ENCODE measurements at regions not wholly inside any gene's neighbourhood (a gene's known extent, or its start where the extent isn't known, plus 50 kb on each side); places are given as distances from the start of the nearest gene placed in this dataset.
"Not testable (repeated sequence)": the region's sequence is repeated elsewhere in the genome, so short reads cannot be mapped to it uniquely, and the experiment has no call there.

DNA sequence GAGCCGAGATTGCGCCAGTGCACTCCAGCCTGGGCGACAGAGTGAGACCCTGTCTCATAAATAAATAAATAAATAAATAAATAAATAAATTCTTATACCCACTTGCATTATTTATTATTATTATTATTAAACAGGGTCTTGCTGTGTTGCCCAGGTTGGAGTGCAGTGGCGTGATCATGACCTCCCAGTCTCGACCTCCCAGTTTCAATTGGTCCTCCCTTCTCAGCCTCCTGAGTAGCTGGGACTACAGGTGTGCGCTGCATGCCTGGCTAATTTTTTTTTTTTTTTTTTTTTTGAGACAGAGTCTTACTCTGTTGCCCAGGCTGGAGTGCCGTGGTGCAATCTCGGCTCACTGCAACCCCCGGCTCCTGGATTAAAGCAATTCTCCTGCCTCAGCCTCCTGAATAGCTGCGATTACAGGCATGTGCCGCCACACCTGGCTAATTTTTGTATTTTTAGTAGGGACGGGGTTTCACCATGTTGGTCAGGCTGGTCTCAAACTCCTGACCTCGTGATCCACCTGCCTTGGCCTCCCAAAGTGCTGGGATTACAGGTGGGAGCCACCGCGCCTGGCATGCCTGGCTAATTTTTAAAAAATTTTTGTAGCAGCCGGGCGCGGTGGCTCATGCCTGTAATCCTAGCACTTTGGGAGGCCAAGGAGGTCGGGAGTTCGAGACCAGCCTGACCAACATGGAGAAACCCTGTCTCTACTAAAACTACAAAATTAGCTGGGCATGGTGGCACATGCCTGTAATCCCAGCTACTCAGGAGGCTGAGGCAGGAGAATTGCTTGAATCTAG, 150.2 kb downstream of the SEC14L1 start:
- FAIRE-seq = not testable (repeated sequence)

DNA sequence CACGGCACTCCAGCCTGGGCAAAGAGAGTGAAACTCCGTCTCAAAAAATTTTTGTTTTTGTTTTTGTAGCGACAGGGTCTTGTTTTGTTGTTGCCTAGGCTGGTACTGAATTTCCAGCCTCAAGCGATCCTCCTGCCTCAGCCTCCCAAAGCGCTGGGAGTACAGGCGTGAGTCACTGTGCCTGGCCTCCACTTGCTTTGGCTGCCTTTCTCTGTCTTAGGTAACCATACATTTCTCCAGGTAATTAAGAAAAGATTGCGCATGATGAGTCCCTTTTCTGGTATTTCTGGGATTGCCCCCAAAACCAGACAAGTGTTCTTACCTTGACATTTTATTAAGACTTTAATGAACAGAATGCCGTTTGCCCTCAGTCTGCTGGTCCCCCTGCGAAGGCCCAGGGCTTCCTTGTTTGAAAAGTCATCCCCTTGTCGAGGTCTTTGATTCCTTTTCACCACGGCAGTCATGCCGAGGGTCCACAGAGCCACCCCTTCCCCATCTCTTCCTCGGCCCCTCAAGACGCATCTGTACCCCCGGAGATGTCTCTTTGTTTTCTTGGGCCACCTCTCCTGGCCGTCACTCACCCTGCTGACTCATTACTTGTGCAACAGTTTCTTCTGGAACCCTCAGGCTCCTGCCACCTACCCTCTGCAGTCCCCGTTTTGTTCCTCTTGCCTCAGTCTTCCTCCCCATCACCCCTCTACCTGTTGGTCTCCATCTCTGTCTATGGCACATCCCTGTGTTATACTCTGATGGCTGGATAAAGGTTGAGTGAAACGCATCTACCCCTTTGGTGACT, 151.0 kb downstream of the SEC14L1 start:
- FAIRE-seq = no peak

DNA sequence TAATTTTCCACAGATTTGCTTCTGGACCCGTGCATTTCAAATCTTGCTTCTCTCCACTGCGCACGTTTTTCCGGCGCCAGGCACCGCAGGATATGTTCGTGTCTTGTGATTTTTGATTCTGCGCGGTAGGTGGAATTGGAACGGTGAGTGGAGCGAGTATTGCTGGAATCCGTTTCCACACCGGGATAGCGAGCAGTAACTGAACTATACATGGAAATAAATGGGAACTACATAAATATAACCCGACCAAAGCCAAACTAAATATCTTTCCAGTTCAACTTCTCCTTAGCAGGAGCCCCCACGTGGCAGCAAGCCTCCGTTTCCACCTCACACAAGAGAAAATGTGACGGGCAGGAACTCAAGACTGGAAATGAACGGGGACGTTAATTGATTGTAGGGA, 154.0 kb downstream of the SEC14L1 start:
- FAIRE-seq = no peak

DNA sequence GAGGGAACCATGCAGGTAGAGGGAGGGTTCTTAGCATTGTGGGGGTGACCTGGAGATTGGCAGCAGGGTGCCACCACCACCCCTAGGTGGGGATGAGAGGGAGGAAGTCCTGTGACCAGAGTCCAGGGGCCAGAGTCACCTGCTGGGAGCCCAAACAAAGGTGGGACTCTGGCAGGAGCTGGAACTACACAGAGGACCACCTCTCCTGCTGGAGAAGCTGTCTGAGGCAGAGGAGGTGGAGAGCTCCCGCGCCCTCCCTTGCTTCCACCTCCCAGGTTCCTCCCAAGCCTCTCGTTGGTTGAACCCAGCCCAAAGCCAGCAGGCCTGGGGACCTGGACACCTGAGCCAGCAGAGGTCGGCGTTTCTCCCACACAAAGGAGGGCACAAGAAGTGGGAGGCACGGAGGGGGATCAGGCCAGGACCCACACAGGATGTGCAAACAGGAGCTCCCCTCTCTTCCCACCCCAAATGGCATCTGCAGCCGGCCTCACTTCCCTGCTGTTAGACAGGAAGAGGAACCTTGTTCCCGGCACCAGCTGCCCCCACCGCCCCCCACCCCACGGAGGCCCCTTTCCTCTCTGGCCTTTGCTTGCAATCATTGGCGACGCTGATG, 154.6 kb downstream of the SEC14L1 start:
- FAIRE-seq = no peak

DNA sequence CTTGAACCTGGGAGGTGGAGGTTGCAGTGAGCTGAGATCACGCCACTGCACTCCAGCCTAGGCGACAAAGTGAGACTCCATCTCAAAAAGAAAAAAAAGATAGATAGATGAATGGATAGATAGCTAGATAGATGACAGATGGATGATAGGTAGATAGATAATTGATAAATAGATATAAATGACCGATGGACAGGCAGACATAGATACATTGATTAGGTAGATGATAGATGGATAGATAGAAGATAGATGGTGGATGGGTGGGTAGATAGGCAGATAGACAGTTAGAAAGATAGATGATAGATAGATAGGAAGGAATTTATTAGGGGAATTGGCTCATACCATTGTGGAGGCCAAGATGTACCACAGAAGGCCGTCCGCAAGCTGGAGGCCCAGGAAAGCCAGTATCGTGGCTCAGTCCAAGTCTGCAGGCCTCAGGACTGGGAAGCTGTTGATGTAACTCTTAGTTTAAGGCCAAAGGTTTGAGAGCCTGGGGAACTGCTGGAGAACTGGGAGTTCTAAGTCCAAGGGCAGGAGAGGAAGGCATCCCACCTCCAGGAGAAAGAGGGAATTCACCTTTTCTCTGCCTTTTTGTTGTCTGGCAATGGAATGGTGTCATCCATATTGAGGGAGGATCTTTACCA, 156.1 kb downstream of the SEC14L1 start:
- FAIRE-seq = no peak

DNA sequence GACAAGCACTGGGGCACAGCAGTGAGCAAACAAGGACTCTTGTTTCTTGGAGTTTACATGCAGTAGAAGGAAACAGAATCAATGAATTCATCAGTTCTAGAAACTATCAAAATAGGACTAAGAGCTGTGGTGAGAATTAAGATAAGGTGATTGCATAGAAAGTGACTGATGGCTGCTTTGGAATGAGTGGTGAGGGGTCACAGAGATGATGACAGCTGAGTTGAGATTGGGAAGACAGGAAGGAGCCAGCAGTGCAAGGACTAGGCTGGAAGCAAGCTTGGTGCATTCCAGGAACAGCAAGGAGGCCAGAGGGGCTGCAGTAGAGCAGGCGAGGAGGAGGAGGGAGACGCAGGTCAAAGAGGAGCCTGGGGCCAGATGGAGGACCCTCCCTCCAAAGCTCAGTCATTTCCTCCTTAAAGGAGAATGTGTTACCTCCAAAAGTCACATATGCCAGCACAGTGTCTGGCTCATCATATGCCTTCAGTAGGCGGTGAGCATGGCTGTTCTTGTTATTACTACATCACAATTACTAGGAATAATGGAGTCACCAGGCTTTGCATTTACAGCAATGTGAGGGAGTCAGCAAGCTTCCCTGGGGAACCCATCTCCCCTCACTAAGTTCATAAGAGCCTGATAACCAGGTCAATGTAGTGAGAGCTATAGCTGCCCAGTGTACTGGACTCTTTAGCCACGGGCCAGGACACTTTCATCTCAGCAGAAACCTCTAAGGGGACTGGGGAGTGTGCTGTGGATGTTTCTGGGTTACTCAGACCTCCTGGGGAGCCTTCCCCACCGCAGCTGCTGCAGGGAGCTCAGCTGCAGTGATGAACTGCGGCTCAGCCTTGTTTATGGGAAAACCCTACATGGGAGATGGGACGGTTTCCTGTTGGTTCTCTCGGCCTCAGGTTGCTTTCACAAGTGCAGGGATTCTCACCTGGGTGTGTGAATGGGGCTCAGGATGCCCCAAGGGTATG, 157.2 kb downstream of the SEC14L1 start:
- no peak for FAIRE-seq

DNA sequence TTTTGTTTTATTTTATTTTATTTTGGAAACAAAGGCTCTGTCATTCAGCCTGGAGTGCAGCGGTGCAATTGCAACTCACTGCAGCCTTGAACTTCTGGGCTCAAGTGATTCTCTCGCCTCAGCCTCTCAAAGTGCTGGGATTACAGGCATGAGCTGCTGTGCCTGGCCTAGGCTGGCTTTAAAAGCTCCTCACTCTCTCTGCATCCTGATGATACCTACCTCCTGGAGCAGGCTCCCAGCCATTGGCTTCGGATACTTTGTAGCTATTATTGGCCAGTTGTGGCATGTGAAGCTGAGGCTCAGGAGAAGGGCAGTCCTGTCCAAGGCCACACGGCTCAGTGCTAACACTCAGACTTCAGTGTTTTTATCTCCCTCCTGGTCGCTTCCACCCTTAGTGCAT, 158.0 kb downstream of the SEC14L1 start:
- FAIRE-seq = no peak

DNA sequence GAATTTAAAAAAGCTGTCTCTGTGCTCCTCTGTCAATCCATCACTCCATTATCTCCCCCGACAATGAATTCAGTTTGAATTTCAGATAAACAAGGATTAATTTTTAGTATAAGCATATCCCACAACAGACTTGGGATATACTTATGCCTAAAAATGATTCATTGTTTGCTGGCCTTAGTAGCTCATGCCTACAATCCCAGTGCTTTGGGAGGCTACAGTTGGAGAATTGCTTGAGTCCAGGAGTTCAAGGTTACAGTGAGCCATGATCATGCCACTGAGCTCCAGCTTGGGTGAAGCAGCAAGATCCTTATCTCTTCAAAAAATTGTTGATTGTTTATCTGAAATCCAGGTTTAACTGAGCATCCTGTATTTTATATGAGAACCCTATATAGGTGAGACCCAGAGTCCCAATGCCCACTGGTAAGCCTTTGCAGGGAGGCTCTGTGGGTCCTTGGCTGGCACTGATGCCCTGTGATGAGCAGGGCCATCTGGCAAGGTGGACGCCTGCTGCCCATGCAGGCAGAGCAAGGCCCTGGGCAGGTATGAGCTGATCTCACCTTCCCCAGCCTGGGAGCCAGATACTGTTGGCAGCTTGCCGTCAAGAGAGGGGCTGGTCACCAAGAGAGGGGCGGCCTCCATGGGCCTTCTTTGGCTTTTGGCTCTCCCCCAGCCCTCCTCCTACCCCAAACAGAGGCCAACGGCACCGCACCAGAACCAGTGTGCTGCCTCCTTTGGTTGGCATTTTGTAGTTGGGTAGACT, 158.7 kb downstream of the SEC14L1 start:
- no peak for FAIRE-seq

DNA sequence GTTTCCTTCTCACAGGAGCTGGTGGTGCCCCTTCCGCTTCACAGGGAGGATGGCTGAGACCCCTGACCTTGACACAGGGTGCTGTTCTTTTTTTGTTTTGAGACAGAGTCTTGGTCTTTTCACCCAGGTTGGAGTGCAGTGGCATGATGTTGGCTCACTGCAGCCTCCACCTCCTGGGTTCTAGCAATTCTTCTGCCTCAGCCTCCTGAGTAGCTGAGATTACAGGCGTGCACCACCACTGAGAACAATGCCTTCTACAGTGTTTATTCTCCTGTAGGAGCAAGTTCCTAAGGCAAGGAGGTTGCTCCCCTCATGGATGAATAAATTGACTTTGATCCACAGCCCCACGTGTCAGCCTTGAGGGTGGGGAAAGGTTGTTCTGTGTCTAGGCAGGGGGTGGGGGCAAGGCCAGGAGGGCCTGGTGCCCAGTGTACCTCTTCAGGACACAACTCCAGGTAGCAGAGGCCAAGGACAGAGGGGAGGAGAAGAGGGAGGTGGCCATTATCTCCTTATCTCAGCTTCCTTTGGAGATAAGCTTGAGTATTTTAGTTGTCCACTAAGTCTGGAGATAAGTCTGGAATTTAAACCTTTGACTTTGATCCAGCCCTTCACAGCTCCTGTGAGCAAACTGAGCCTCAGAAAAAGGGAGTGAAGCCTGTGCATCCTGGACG, 159.4 kb downstream of the SEC14L1 start:
- no peak for FAIRE-seq

DNA sequence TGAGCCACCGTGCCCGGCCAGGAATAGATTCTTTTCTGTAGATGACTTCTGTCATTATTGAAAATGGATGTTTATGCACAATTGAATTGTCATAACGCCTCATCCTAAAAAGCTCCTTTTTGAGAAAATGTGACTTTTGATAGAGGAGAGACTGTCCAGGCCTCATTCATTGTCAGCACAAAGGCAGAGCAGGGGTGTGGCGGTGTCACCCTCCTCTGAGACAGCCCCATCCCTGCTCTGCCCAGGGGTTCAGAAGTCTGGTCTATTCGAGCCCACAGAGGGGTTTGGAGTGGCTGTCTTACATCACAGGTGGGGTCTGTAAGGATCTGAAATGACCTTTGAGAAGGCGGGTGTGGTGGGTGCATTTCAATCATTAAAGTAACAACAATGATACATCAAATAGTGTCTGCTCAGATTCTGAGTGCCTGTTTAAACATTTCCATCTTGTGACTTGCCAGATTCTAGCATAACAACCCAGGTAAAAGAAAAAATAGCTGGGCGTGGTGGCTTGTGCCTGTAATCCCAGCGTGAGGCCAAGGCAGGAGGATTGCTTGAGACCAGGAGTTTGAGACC, 161.0 kb downstream of the SEC14L1 start:
- no peak for FAIRE-seq

DNA sequence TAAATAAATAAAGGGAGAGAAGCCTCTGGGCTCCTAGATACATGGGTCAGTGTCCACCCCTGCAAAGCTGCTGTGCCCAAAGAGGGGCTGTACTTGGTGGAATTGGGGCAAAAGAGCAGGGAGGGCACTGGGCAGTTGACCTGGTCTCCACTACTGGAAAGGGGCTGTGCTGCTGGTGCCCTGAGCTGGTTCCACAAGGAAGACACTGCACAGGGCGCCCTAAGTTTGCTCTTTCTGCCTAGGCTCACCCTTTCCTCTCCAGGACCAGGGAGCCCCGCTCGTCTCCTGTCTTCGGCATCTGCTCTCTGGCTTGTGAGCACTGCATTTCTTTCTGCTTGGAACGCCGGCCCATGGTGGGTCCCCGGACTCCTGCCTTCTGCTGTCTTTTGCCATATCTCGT, 161.9 kb downstream of the SEC14L1 start:
- no peak for FAIRE-seq

DNA sequence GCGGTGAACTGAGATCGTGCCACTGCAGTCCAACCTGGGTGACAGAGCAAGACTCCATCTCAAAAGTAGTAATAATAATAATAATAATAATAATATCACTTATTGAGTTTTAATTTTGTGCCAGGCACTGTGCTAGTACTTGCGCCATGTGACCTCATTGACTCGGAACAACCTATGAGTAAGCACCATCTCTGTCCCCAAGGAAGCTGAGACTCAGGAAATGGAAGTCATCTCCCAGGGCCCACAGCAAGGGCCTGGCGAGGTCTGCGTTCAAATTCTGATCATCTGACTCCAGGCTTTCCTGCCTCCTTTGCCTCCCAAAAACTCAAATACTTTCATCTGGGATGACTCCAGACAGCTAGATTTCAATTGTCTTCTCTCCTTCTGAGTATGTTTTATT, 162.9 kb downstream of the SEC14L1 start:
- FAIRE-seq = no peak

DNA sequence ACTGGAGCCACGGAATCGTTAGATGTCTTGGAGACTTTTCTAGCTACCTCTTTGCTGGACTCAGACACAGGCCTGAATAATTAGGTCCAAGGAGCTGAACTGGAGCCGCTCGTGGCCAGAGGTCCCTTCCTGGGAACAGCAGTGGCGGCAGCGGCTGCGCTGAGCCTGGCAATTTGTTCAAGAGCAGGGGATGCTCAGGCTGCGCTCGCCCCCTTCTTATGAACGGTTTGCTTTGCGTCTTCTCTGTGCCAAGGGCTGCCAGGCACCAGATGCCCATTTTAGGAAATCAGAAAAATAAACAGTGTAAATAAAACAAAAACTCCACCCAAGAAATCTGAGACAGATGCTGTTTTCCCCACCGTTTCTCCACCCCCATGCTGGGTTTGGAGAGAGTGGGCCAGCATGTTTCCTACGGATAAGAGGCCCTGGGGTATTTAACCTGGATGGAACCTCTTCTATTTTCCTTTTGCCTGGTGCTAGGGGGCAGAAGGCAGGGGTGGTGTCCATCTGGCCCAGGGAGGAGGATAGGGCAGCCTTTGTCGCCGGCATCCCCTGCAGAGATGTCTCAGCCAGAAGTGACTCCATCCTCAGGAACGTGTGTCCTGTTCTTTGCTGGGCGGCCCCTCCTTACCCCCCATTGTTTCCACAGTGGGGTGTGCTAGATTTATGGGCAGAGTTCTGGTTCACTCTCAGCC, 163.4 kb downstream of the SEC14L1 start:
- no peak for FAIRE-seq

DNA sequence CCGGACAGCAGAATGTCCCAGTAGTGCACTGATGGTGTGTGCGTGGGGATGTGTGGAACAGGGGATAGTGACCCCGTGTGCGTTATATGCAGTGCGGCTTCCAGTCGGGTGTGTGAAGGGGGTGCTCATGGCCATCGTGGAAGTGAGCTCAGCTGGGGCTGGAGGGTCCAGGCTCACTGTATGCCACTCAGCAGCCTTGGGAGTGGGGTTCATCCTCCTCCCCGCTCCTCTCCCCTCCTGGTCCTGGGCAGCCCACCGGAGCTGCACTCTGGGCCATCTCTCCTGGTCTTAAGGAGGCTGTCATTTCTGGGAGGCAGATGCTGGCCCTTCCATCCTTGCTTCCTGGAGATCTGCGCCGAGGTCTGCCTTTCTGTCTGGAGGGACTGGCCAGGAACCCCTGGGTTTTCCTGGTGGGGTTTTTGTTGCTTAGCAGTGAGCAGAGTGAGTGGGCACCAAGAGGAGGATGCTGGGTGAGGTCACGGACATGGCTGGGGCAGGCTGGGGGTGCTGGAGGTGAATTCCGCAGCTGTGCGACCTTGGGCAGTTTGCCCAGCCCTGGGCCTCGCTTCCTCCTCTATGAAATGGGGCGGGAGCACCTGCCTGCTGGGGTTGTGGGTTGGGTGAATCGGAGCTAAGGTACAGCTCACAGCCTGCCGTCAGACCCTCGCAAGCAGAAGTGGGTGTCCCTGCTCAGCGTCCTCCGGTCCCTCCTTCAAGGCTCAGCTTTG, 164.1 kb downstream of the SEC14L1 start:
- FAIRE-seq = no peak

DNA sequence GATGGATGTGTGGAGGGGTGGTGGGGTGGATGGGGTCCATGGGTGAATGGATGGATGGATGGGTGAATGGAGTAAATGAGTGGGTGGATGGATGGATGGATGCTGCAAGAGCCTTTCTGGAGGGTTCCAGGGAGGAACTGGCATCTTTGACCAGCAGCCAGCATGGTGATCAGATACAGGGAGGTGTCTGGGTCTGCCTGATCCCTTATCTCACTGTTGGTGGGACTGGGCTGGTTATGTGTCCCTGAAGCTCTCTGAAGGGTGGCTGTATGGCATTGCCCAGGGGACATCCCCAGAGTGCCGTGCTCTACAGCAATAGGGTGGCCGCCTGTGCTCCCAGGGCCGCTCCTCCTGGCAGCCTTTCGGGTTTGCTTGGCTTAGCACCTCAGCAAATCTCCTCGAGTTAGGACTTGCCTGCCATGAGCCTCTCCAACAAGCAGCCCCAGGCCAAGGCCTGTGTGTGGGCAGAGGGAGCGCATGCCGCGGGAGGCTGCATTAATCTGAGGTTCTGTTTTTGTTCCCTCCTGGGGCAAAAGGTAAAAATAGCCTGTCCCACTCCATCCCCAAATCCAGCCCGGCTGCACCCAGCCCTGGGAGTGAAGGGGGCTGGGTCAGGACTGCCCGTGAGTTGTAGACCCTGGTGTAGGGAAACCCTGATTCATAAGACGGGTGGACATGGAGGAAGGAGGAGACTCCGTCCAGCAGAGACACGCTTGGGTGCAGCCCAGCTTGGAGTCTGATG, 165.4 kb downstream of the SEC14L1 start:
- no peak for FAIRE-seq

DNA sequence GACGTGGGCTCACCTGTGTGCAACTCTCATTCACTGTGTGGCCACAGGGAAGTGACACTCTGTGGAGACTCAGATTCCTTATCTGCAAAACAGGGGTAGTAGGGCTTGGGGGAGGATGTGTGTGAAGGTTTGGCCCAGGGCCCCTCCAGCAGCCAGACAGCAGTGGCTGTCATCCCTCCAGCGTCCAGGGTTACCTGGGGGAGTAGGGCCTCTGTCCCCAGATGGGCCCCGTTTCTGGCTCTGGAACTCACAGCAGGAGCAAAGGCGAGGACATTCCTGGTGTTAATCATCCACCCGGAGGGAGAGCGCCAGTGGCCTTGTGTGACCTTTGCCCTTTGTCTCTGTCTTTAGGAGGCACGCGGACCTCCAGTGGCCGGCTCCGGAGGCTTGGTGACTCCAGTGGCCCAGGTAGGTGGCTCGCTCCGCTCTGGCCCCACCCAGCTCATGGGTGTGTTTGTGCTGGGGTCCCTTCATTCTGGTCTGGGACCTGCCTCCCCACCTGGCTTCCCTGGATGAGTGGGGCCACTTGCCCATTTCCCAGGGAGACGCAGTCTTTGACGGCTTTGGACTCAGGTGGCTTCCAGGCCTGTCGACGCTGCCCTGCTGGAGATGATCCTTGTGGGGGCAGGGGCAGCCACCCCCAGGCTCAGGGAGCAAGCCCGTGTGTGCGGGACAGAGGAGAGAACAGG, 166.2 kb downstream of the SEC14L1 start:
- FAIRE-seq = no peak

DNA sequence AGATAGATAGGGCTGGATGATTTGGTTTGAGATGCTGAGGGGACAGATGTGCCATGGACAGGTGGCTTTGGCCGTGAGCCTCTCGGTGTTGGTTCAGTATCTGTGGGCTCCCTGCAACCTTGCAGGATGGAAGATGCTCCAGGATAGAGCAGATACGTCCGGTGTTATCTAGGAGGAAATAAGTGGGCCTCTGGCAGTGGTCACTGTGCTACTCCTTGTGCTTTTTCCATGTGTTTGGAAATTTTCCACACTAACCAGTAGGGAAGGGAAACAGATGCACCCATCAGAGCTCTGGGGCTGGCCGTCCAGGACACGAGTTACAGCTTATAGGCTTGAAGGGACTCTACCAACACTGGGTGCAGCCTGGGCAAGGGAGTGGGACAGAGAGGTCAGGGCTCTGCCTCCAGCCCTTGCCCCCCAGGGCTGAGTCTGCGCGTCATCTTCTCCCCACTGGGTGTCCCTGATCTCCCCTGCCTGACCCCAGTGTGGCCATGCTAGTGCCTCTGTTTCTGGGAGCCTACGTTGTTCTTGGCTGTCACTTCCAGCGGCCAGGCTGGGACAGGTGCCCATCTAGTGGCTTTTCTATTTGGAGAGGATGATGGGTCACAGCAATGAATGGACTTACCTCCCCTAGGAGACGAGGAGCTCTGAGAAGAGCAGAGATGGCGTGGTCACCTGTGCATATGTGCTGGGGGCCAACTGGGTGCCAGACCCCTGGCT, 166.9 kb downstream of the SEC14L1 start:
- no peak for FAIRE-seq

Measured in islet of Langerhans (tissue), 1 donor.